PC-3 (cell line): ENCODE measurements at regions not wholly inside any gene's neighbourhood (a gene's known extent, or its start where the extent isn't known, plus 50 kb on each side); places are given as distances from the start of the nearest gene placed in this dataset.

ENCODE experiments used
- EZH2 ChIP-seq: fragments of 300-600 bp; sonication (generic); IDR thresholded peaks from one replicate; pipeline ENCODE4 v1.6.1; 2017; ENCODE audit warnings: antibody characterized with exemption, mild to moderate bottlenecking, low read length; ENCODE audit not compliant: unreplicated experiment
- EZH2phosphoT487 ChIP-seq: fragments of 300-600 bp; sonication (generic); IDR thresholded peaks from 2 replicates; pipeline ENCODE4 v1.6.1; 2018; ENCODE audit warnings: mild to moderate bottlenecking, antibody characterized with exemption, low read length, borderline replicate concordance
- TF ChIP-seq, protein P1 (sequence below): fragments of 300-600 bp; sonication (generic); conservative IDR thresholded peaks from 2 replicates; pipeline ENCODE4 v1.5.1; 2017; ENCODE audit warnings: antibody characterized with exemption, low read depth, mild to moderate bottlenecking, low read length

DNA sequence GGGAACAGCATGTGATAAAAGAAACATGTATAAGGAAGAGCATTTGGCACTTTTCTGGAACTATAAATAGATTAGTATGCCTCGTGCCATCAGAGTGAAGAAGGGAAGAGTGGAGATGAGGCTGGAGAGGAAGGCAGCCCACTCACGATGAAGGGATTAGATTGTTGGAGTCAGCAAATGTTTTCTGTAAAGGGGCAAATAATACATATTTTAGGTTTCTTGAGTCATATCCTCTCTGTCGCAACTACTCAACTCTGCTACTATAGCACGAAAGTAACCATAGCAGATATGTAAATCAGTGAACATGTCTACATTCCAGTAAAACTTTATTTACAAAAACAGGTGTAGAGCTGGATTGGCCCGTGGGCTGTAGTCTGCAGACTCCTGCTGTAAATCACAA, 147.8 kb downstream of the TENT5C start:
- TF ChIP-seq, protein P1, sequence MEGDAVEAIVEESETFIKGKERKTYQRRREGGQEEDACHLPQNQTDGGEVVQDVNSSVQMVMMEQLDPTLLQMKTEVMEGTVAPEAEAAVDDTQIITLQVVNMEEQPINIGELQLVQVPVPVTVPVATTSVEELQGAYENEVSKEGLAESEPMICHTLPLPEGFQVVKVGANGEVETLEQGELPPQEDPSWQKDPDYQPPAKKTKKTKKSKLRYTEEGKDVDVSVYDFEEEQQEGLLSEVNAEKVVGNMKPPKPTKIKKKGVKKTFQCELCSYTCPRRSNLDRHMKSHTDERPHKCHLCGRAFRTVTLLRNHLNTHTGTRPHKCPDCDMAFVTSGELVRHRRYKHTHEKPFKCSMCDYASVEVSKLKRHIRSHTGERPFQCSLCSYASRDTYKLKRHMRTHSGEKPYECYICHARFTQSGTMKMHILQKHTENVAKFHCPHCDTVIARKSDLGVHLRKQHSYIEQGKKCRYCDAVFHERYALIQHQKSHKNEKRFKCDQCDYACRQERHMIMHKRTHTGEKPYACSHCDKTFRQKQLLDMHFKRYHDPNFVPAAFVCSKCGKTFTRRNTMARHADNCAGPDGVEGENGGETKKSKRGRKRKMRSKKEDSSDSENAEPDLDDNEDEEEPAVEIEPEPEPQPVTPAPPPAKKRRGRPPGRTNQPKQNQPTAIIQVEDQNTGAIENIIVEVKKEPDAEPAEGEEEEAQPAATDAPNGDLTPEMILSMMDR, result no peak
- TF ChIP-seq EZH2 (no peak), EZH2phosphoT487 (no peak)
